ENCODE measurements at regions not wholly inside any gene's neighbourhood (a gene's known extent, or its start where the extent isn't known, plus 50 kb on each side); places are given as distances from the start of the nearest gene placed in this dataset.

DNA sequence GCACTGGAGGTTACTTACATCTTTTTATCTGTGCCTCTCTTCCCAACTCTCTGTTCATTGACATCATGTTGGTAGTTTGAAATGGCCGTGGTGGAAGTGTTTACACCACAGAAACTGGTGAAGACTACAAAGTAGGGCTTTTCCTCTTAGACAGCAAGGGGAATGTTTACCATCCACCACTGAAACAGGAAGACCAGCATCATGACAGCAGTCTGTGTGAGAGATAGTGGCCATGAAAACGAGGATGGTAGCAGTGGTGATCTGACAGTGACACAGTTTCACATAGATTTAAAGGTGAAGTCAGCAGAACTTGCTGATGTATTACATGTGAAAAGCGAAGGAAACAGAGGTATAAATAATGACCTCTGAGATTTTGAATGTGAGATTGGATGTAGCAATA, 115.7 kb downstream of the CCDC71L start:
- no peak for DNase-seq
- Histone ChIP-seq H3K4me3 (no peak overlapping the region), H3K4me1 (replicated peaks in 1 of 2) (no peaks in the 10 kb centered on the region), H3K36me3 (replicated peaks in 1 of 2) (no peaks in the 10 kb centered on the region), H3K27ac (no peak overlapping the region), H3K27me3 (no peaks in the 10 kb centered on the region), H3K9me3 (replicated peaks in 1 of 3) (no peaks in the 10 kb centered on the region)
- 74 to 78% (median 76%) methylated on average over 3 of the region's 3 CpGs for WGBS, 4 donors
- TF ChIP-seq CTCF (IDR thresholded peaks at IDR 0.05): no peak
- intact Hi-C loops (cut with DNase I): no loop called here

DNA sequence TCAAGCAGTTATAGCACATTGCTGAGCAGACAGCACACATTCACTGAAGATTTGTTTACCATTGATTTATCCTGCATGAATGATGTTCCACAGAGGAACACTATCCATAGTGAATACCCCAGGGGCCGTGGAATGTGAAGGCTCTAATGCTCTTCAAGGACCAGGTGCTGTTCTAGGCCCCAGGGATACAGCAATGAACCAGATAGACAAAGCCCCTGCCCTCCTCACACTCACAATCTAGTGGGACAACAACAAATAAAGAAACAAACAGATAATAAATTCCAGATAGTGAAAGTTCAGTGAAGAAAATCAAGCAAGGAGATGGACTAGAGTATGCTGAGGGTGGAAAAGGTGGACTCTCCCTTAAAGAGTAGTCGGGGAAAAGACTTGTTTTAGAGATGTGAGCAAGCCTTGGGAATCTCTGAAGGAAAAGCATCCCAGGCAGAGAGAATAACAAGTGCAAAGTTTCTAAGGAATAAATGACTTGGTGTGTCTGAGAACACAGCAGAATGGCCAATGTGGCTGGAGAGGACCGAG, 117.7 kb downstream of the CCDC71L start:
- Histone ChIP-seq H3K27me3 (no peaks in the 10 kb centered on the region), H3K4me3 (no peak overlapping the region), H3K36me3 (replicated peaks in 1 of 2) (no peaks in the 10 kb centered on the region), H3K4me1 (replicated peaks in 1 of 2) (no peaks in the 10 kb centered on the region), H3K9me3 (replicated peaks in 1 of 3) (no peaks in the 10 kb centered on the region), H3K27ac (peak overlapping the region in 3 of 5 donors; percentile 23 to 72 (median 38))
- intact Hi-C loops (cut with DNase I): no loop called here
- 77 to 88% (median 85%) methylated on average over 3 of the region's 3 CpGs for WGBS, 4 donors
- no peak for DNase-seq
- TF ChIP-seq CTCF (IDR thresholded peaks at IDR 0.05): no peak
- TF ChIP-seq POLR2A (IDR thresholded peaks at IDR 0.05): no peak

- no peaks in the 10 kb centered on the region for H3K36me3 ChIP-seq (replicated peaks in 1 of 2)
- no peaks in the 10 kb centered on the region for H3K27me3 ChIP-seq
- DNase-seq: peak; percentile 42 to 79 (median 54)
- WGBS, 4 donors: 19 to 36% (median 24%) methylated on average over 2 of the region's 2 CpGs
- H3K9me3 ChIP-seq (replicated peaks in 1 of 3): no peaks in the 10 kb centered on the region
- TF ChIP-seq CTCF (IDR thresholded peaks at IDR 0.05) (peak; percentile 40 to 75 (median 66)), POLR2A (IDR thresholded peaks at IDR 0.05) (no peak)
- intact Hi-C loops (cut with DNase I): no loop called here
- peak overlapping the region in 3 of 5 donors; percentile 0 to 72 (median 49) for H3K27ac ChIP-seq
- no peak overlapping the region for H3K4me3 ChIP-seq
- H3K4me1 ChIP-seq (replicated peaks in 1 of 2): no peaks in the 10 kb centered on the region
Observed at GRCh38 chr7:106542550-106543220, 118.3 kb downstream of the CCDC71L start.

GRCh38 chr7:106538638-106539037, 122.3 kb downstream of the CCDC71L start:
- Histone ChIP-seq H3K36me3 (replicated peaks in 1 of 2) (no peaks in the 10 kb centered on the region), H3K27ac (no peak overlapping the region)

More at GRCh38 chr7:106538638-106539037, 122.3 kb downstream of the CCDC71L start:
- Histone ChIP-seq H3K9me3 (replicated peaks in 1 of 3) (no peaks in the 10 kb centered on the region), H3K27me3 (no peaks in the 10 kb centered on the region), H3K4me3 (no peak overlapping the region), H3K4me1 (replicated peaks in 1 of 2) (no peaks in the 10 kb centered on the region)
- DNase-seq: no peak
- WGBS, 4 donors: 69 to 85% (median 81%) methylated on average over 5 of the region's 5 CpGs
- no peak for TF ChIP-seq POLR2A (IDR thresholded peaks at IDR 0.05)
- no peak for TF ChIP-seq CTCF (IDR thresholded peaks at IDR 0.05)
- intact Hi-C loops (cut with DNase I): no loop called here
